Hippocampal formation (tissue), 2 donors: ENCODE measurements at regions not wholly inside any gene's neighbourhood (a gene's known extent, or its start where the extent isn't known, plus 50 kb on each side); places are given as distances from the start of the nearest gene placed in this dataset.

Experiments used
- DNase-seq, 2 donors: peaks; one replicate each; lab custom pipeline; 2025; lab: John Stamatoyannopoulos, UW

- DNase-seq = no peak
These were observed 70.2 kb upstream of the BCOR start for GRCh38 chrX:40167850-40168479.

GRCh38 chrX:40167233-40167849, 69.6 kb upstream of the BCOR start:
- DNase-seq = no peak

GRCh38 chrX:40166582-40166981, 68.8 kb upstream of the BCOR start:
- no peak for DNase-seq

- no peak for DNase-seq
These were observed 68.1 kb upstream of the BCOR start for GRCh38 chrX:40165861-40166260.

- no peak for DNase-seq
These were observed 67.4 kb upstream of the BCOR start for GRCh38 chrX:40165206-40165605.

- no peak for DNase-seq
These were observed 67.0 kb upstream of the BCOR start for GRCh38 chrX:40164751-40165150.

- no peak for DNase-seq
These were observed 60.4 kb upstream of the BCOR start for GRCh38 chrX:40158036-40158706.

- DNase-seq = no peak
These were observed 59.7 kb upstream of the BCOR start for GRCh38 chrX:40157228-40158035.

- no peak for DNase-seq
These were observed 58.9 kb upstream of the BCOR start for GRCh38 chrX:40156470-40157227.

- DNase-seq = no peak
These were observed 58.1 kb upstream of the BCOR start for GRCh38 chrX:40155589-40156469.

GRCh38 chrX:40154853-40155588, 57.3 kb upstream of the BCOR start:
- peak in 1 of 2 donors; percentile 27 for DNase-seq

GRCh38 chrX:40154250-40154852, 56.6 kb upstream of the BCOR start:
- DNase-seq = no peak

GRCh38 chrX:40153345-40154249, 55.8 kb upstream of the BCOR start:
- peak in 1 of 2 donors; percentile 31 for DNase-seq

GRCh38 chrX:40152741-40153344, 55.1 kb upstream of the BCOR start:
- DNase-seq = peak in 1 of 2 donors; percentile 66

- peak; percentile 31 to 57 for DNase-seq
These were observed 54.5 kb upstream of the BCOR start for GRCh38 chrX:40152173-40152711.

GRCh38 chrX:40151211-40152172, 53.7 kb upstream of the BCOR start:
- DNase-seq = no peak

GRCh38 chrX:40150503-40150902, 52.7 kb upstream of the BCOR start:
- no peak for DNase-seq
